Thyroid gland (tissue), 4 donors: ENCODE measurements at regions not wholly inside any gene's neighbourhood (a gene's known extent, or its start where the extent isn't known, plus 50 kb on each side); places are given as distances from the start of the nearest gene placed in this dataset.

Source experiments
- DNase-seq, 2 donors: peaks; one replicate each; pipeline ENCODE4 v3.0.0-alpha.2; 2019
- H3K27ac ChIP-seq, 3 donors: fragments of 200-600 bp; sonication (generic); 1 replicate in 2 of 3; 2 replicates in 1 of 3; pipeline ENCODE4 v1.5.1; 2016 to 2019; ENCODE audit warnings: mild to moderate bottlenecking in 1 of 3, moderate library complexity in 1 of 3
- H3K27me3 ChIP-seq: fragments of 200-600 bp; sonication (generic); one replicate; pipeline ENCODE4 v1.5.1; 2019
- H3K36me3 ChIP-seq, 2 donors: fragments of 200-600 bp; sonication (generic); one replicate each; pipeline ENCODE4 v1.5.1; 2016 to 2019
- H3K4me1 ChIP-seq, 2 donors: fragments of 200-600 bp; sonication (generic); one replicate each; pipeline ENCODE4 v1.5.1; 2017 to 2019
- H3K4me3 ChIP-seq, 3 donors: fragments of 200-600 bp; sonication (generic); replicated peaks in 1 of 3; 1 replicate in 2 of 3; 2 replicates in 1 of 3; pipeline ENCODE4 v1.5.1; 2016; ENCODE audit warnings: mild to moderate bottlenecking in 1 of 3
- H3K9me3 ChIP-seq: fragments of 200-600 bp; sonication (generic); one replicate; pipeline ENCODE4 v1.5.1; 2017
- CTCF ChIP-seq, 6 experiments: fragments of 200-600 bp in 3 of 6; fragments of 450-650 bp in 3 of 6; sonication (generic) in 3 of 6; IDR thresholded peaks; one replicate each; pipeline ENCODE4 v1.5.1; 2016 to 2019; ENCODE audit warnings: antibody characterized with exemption in 6 of 6, mild to moderate bottlenecking in 2 of 6, inconsistent platforms in 1 of 6, moderate library complexity in 1 of 6
- POLR2A ChIP-seq, 2 donors: fragments of 450-650 bp; IDR thresholded peaks; one replicate each; pipeline ENCODE4 v1.6.1; 2017; ENCODE audit warnings: antibody characterized with exemption in 2 of 2, mild to moderate bottlenecking in 2 of 2, moderate library complexity in 1 of 2
- WGBS, 2 donors: methylation state at CpG; one replicate each; pipeline ENCODE4 v1.1.5; 2017; 5-methylcytosine and 5-hydroxymethylcytosine counted together
- intact Hi-C: fragments of 100-400 bp; cut with DNase I; formaldehyde crosslinking; loops from one replicate; pipeline ENCODE4 v1.15.1; 2023

DNA sequence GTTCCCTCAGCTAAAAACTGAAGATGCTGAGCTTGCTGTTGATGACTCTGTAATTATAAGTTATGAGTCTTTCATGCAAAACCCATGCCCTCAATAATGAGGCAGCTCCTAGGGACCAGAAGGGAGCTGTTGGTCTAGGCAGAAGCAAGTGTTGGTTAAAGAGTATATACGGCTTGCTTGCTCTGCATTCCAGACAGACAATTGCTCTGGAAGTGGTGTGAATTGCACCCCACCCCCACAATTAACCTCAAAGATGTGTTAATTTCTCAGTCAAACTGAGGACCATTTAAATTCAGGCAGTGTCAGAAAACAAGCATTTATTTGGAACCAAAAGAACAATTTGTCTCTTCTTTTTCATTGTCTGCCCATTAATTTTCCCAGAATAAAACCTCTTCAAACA lies 163.5 kb upstream of the EOMES start:
- 10 to 24% methylated on average over 1 of the region's 1 CpG for WGBS, 2 donors

GRCh38 chr3:27888562-27888961 lies 166.4 kb upstream of the EOMES start:
- Histone ChIP-seq H3K36me3 (no peaks in the 10 kb centered on the region), H3K4me3 (no peak overlapping the region), H3K27ac (no peak overlapping the region), H3K9me3 (no peaks in the 10 kb centered on the region), H3K27me3 (no peaks in the 10 kb centered on the region), H3K4me1 (no peaks in the 10 kb centered on the region)
- intact Hi-C loops, result no loop called here
- WGBS, 2 donors, result 73 to 84% methylated on average over 2 of the region's 2 CpGs
- no peak for DNase-seq
- TF ChIP-seq CTCF (IDR thresholded peaks at IDR 0.05) (no peak), POLR2A (IDR thresholded peaks at IDR 0.05) (no peak)

More for the DNA sequence above, 163.5 kb upstream of the EOMES start:
- TF ChIP-seq CTCF (IDR thresholded peaks at IDR 0.05) (no peak), POLR2A (IDR thresholded peaks at IDR 0.05) (no peak)
- H3K27me3 ChIP-seq, result no peaks in the 10 kb centered on the region
- no peaks in the 10 kb centered on the region for H3K4me1 ChIP-seq
- no peak overlapping the region for H3K4me3 ChIP-seq
- DNase-seq, result no peak
- H3K36me3 ChIP-seq, result no peaks in the 10 kb centered on the region
- H3K9me3 ChIP-seq, result no peaks in the 10 kb centered on the region
- intact Hi-C loops, result no loop called here
- no peak overlapping the region for H3K27ac ChIP-seq

GRCh38 chr3:27889745-27890144 lies 167.6 kb upstream of the EOMES start:
- H3K4me3 ChIP-seq, result no peak overlapping the region
- H3K36me3 ChIP-seq, result no peaks in the 10 kb centered on the region
- 82 to 83% methylated on average over 4 of the region's 4 CpGs for WGBS, 2 donors
- H3K9me3 ChIP-seq, result no peaks in the 10 kb centered on the region
- no peak overlapping the region for H3K27ac ChIP-seq
- no peaks in the 10 kb centered on the region for H3K27me3 ChIP-seq
- DNase-seq, result no peak
- H3K4me1 ChIP-seq, result no peaks in the 10 kb centered on the region
- TF ChIP-seq CTCF (IDR thresholded peaks at IDR 0.05), result no peak
- no peak for TF ChIP-seq POLR2A (IDR thresholded peaks at IDR 0.05)
- intact Hi-C loops, result no loop called here

GRCh38 chr3:27900316-27900715 lies 178.2 kb upstream of the EOMES start:
- no peak overlapping the region for H3K27ac ChIP-seq
- intact Hi-C loops, result no loop called here
- H3K9me3 ChIP-seq, result no peaks in the 10 kb centered on the region
- H3K4me1 ChIP-seq, result no peaks in the 10 kb centered on the region
- 86 to 94% methylated on average over 2 of the region's 2 CpGs for WGBS, 2 donors
- no peak overlapping the region for H3K4me3 ChIP-seq
- no peaks in the 10 kb centered on the region for H3K36me3 ChIP-seq
- DNase-seq, result no peak
- no peaks in the 10 kb centered on the region for H3K27me3 ChIP-seq
- TF ChIP-seq CTCF (IDR thresholded peaks at IDR 0.05), result no peak
- no peak for TF ChIP-seq POLR2A (IDR thresholded peaks at IDR 0.05)

- no peaks in the 10 kb centered on the region for H3K27me3 ChIP-seq
- no peaks in the 10 kb centered on the region for H3K4me1 ChIP-seq
- no peak for DNase-seq
- H3K4me3 ChIP-seq, result no peak overlapping the region
- intact Hi-C loops, result no loop called here
- TF ChIP-seq CTCF (IDR thresholded peaks at IDR 0.05) (no peak), POLR2A (IDR thresholded peaks at IDR 0.05) (no peak)
- 66 to 78% methylated on average over 3 of the region's 3 CpGs for WGBS, 2 donors
- H3K36me3 ChIP-seq, result no peaks in the 10 kb centered on the region
- no peak overlapping the region for H3K27ac ChIP-seq
- H3K9me3 ChIP-seq, result no peaks in the 10 kb centered on the region
Observed at GRCh38 chr3:27903446-27903845, 181.3 kb upstream of the EOMES start.
